ENCODE measurements at regions not wholly inside any gene's neighbourhood (a gene's known extent, or its start where the extent isn't known, plus 50 kb on each side); places are given as distances from the start of the nearest gene placed in this dataset.

DNA sequence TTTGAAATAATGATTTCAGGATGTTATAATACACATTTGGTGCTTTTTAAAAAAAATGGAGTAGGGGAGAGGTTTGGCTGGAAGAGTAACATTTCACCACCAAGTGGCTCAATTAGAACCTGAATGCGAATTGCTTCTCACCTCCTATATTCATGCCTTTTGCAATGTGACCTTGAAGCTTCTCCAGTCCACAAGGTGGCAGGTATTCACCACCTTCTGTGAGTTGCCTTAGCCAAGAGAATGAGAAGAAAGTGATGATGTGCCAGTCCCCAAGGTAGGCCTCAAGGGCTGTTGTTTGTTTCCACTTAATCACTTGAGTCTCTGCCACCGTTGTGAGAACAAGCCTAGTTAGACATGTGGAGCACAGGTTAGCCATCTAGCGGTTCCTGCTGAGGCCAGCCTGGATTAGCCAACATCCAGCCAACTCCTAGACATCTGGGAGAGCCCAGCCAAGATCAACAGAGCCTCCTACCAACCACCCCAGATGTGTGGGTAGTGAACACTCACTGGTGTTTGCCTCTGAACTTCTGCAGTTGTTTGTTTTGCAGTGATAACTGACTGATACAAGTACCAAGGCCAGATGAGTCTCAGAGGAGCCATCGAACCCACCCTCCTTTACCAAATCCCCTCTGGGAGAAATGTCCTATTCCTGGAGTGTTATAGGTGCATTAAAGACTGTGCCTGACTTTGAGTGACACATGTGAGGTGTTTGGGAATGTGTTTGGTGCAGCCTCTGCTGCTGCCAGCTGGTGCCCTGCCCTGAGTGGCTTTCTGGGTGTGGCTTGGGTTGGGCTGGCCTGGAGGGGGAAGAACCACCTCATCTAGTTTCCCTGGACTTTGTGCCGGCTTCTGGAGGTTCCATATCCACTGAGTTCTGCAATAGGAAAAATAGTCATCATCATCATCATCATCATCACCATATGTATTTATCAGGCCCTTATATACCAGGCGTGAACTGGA lies 132.5 kb upstream of the RFLNA start:
- no peak for FAIRE-seq

GRCh38 chr12:124165695-124166094 lies 129.2 kb upstream of the RFLNA start:
- FAIRE-seq = no peak

DNA sequence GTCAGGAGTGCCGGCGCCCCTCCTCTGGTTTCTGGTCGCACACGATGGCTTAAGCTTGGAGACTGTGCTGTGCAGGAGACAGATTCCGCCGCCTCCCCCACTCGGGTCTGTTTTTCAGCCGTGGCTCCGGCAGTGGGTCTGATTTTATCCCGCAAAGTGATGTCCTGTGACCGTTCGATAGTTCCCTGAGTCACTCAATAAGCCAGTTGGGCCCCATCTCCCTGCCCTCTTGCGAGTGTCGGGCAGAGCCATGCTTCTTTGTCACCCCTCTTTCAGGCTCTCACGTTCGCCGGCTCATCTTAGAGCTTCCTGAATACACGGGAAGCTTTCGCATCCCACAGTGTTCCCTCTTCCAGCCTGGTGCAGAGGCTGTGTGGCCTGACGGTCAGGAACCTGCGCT lies 127.8 kb upstream of the RFLNA start:
- FAIRE-seq = no peak

DNA sequence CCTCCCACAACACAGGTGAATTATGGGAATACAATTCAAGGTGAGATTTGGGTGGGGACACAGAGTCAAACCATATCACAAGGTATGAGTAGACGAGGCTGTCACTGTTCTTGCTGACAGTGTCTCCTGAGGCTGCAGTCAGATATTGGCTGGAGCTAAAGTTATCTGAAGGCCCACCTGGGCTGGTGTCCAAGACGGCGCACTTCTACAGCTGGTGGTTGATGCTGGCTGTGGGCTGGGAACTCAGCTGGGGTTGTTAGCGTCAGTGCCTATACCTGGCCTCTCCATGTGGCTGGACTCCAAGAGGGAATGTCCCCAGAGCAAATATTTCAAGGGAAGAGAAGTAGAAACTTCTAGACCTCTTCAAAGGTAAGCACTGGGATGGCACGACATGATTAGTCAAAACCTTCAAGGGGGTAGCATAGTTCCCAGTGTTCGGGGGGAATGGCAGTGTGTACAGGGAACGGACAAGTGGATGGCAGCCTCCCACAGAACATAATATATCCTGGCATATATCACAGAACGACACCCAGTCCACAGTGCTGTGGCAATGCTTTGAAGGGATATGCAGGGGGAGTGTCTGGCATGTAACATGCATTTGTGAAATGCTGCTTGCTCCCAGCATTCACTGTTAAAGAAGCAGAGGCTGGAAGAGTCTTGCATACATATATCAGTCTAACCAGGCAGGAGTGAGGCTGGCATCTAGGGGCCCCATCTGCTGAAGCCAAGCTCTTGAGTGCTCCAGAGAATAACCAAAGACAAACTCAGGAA lies 126.7 kb upstream of the RFLNA start:
- no peak for FAIRE-seq

- no peak for FAIRE-seq
Observed at GRCh38 chr12:124169577-124170284, 125.2 kb upstream of the RFLNA start.

- FAIRE-seq = no peak
Observed at GRCh38 chr12:124170760-124171159, 124.1 kb upstream of the RFLNA start.

GRCh38 chr12:124171231-124171979 lies 123.5 kb upstream of the RFLNA start:
- FAIRE-seq = no peak

GRCh38 chr12:124172636-124173035 lies 122.3 kb upstream of the RFLNA start:
- FAIRE-seq = no peak

- no peak for FAIRE-seq
Observed at GRCh38 chr12:124173692-124174091, 121.2 kb upstream of the RFLNA start.

GRCh38 chr12:124174451-124175348 lies 120.2 kb upstream of the RFLNA start:
- no peak for FAIRE-seq

GRCh38 chr12:124175704-124176103 lies 119.2 kb upstream of the RFLNA start:
- FAIRE-seq = no peak

- FAIRE-seq = no peak
Observed at GRCh38 chr12:124177276-124177950, 117.5 kb upstream of the RFLNA start.

GRCh38 chr12:124177951-124178316 lies 117.0 kb upstream of the RFLNA start:
- no peak for FAIRE-seq

DNA sequence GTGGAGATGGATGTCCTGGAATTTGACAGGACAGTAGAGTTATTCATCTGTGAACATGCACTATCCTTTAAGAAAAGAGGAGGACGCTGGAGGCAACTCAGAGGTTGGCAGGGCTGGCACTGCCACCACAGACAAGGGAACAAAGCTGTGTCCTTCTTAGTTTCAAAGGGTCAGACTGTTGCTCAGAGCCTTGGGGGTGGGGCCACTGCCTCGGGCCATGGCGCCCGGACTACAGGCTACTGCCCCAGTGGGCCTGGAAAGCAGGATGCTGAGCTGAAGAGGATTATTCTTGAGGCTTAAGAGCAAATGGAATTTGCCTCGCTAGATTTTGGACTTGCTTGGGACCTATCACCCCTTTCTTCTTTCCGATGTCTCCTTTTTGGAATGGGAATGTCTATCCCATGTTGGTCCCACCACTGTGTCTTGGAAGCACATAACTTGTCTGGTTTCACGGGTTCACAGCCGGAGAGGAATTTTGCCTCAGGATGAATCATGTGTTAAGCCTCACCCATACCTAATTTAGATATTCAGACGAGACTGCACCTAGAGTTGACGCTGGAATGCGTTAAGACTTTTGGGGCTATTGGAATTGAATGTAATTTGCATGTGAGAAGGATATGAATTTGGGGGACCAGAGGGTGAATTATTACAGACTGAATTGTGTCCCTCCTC lies 114.8 kb upstream of the RFLNA start:
- FAIRE-seq = no peak

DNA sequence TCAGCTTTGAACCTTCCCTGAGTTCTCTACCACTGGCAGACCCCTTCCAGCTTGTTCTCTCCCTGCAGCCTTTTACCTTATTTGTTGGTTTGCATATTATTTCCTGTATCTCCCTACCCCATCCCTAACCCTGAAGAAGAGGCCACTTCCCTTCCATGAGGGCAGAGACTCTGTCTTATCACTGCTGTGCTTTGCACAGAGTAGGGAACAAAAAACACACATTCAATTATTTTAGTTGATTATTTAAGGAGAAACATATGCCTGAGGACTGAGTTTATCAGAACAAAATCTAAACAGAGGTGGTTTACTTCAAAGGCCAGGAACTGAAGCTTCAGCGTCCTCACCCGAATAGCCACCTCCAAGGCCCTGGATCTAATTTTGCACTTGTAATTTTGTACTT lies 111.7 kb upstream of the RFLNA start:
- no peak for FAIRE-seq

DNA sequence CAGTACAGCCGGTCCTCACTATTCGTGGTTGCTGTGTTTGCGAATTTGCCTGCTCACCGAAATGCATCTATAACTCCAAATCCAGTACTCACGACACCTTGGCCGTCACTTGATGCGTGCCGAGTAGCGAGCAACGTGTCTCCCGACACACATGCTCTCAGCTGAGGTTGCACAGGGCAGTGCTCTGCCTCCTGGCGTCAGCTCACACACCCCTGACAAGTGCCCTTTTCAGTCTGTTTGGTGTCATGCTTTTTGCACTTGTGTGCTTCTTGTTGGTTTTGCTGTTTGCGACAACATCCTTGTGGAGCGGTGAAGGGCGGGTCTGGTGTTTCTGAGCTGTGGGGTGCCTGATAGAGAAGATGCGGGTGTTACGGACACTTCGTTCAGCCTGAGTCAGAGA lies 110.4 kb upstream of the RFLNA start:
- no peak for FAIRE-seq

DNA sequence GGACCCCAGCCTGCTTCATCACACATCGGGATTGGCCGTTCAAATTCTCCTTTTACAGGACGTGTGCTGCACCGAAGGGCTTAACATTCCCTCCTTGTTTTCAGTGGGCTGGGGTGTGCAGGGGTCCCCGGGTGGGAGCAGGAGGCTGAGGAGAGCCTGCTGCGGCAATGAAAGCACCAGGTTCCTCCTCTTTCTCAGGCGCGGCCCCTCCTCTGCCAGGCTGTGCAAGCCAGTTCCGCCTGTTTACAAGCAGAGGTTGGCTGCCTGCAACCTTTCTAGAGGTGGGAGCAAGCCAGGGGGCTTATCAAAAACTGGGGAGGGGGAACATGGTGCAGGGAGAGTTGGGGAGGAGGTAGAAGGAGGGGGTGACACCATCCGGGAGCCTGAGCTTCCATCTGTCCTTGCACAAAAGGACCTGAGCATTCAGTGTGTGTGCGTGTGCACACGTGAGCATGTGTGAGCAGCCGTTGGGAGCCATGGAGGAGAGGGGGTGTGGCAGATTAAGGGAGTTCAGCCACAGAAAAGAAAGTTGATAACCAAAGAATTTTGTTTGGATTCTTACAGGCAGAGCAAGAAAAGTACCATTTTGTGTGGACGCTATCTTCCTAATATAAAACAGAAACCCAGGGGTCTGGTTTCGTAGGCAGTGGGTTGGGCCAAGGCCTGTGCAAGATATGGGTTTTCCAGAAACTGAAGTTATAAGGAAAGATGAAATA lies 108.8 kb upstream of the RFLNA start:
- FAIRE-seq = no peak

DNA sequence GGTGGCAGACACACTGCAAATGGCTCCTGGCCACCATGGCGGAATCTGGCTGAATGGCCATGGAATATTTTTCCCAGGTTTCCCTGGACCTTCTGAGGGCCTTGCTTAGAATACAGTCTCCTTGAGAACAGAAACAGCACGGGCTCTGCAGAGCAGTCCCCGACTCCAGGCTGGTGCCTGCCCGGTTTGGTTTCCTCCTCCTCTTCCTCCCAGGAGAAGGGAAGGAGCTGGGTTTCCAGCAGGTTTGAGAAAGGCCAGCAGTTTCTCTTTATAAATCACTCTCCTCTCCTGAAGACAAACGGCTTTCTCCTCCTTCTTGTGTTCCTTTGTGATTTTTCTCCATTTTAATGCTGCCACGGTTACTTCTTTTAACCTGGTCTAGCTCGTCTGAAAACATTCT lies 106.8 kb upstream of the RFLNA start:
- FAIRE-seq = no peak

GRCh38 chr12:124188561-124189405 lies 106.1 kb upstream of the RFLNA start:
- no peak for FAIRE-seq

Data from A204.1 (cell line).